Gastroesophageal sphincter (tissue), 3 donors: ENCODE measurements at regions not wholly inside any gene's neighbourhood (a gene's known extent, or its start where the extent isn't known, plus 50 kb on each side); places are given as distances from the start of the nearest gene placed in this dataset.
"Not testable (repeated sequence)": the region's sequence is repeated elsewhere in the genome, so short reads cannot be mapped to it uniquely, and the experiment has no call there.

Experiments
- CTCF ChIP-seq, 4 experiments: fragments of 200-600 bp in 2 of 4; fragments of 450-650 bp in 2 of 4; sonication (generic) in 1 of 4; IDR thresholded peaks; one replicate each; pipeline ENCODE4 v1.5.1; 2017 to 2019; ENCODE audit warnings: antibody characterized with exemption in 4 of 4, mild to moderate bottlenecking in 2 of 4, moderate library complexity in 2 of 4
- EP300 ChIP-seq: sonication (generic); formaldehyde crosslinking; IDR thresholded peaks from one replicate; pipeline ENCODE4 v1.6.1; 2017; ENCODE audit warnings: antibody characterized with exemption, mild to moderate bottlenecking
- POLR2A ChIP-seq, 2 donors: fragments of 450-650 bp; IDR thresholded peaks; one replicate each; pipeline ENCODE4 v1.6.1; 2017; ENCODE audit warnings: antibody characterized with exemption in 2 of 2, mild to moderate bottlenecking in 2 of 2, moderate library complexity in 1 of 2
- POLR2AphosphoS5 ChIP-seq: sonication (generic); formaldehyde crosslinking; IDR thresholded peaks from one replicate; pipeline ENCODE4 v1.6.1; 2017; ENCODE audit warnings: antibody characterized with exemption

GRCh38 chr22:10631961-10632360 lies 4896.0 kb upstream of the OR11H1 start:
- TF ChIP-seq POLR2AphosphoS5; CTCF (IDR thresholded peaks at IDR 0.05); POLR2A (IDR thresholded peaks at IDR 0.05); EP300: not testable (repeated sequence)
